ENCODE measurements at regions not wholly inside any gene's neighbourhood (a gene's known extent, or its start where the extent isn't known, plus 50 kb on each side); places are given as distances from the start of the nearest gene placed in this dataset.
"Not testable (repeated sequence)": the region's sequence is repeated elsewhere in the genome, so short reads cannot be mapped to it uniquely, and the experiment has no call there.

DNA sequence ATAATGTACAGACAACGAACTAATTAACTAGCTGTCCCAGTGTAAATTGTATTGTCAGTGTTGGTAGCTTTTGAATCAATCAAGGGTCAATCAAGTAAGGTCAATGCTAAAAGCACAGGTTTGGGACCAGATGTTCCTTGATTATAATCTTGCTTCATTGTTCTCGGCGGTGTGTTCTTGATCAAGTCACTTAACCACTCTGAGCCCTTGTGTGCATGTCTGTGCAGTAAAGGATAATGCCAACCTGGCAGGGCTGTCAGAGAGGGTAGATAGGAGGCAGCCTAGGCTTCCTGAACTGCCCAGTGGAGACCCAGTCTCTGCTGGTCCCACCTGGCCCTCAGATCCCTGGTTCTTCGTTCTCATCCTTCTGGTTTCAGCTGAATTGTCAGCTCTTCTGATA is 221.0 kb downstream of the EMX2 start:
- no peak for TF ChIP-seq CTCF (IDR thresholded peaks at IDR 0.05)
- Histone ChIP-seq H3K4me1 (no peaks in the 10 kb centered on the region), H3K36me3 (no peaks in the 10 kb centered on the region), H3K27me3 (no peaks in the 10 kb centered on the region), H3K4me3 (no peak overlapping the region), H3K9me3 (no peaks in the 10 kb centered on the region), H3K27ac (no peak overlapping the region), H3K9ac (ENCODE audit: low read depth in 2 of 2, low read length in 2 of 2) (no peak overlapping the region)
- no peak for DNase-seq
- intact Hi-C loops (cut with DNase I), result no loop called here

- intact Hi-C loops (cut with DNase I), result no loop called here
- no peaks in the 10 kb centered on the region for H3K27me3 ChIP-seq
- no peak overlapping the region for H3K27ac ChIP-seq
- H3K36me3 ChIP-seq, result no peaks in the 10 kb centered on the region
- H3K9me3 ChIP-seq, result no peaks in the 10 kb centered on the region
- H3K4me3 ChIP-seq, result no peak overlapping the region
- no peak for TF ChIP-seq CTCF (IDR thresholded peaks at IDR 0.05)
- H3K9ac ChIP-seq (ENCODE audit: low read depth in 2 of 2, low read length in 2 of 2), result no peak overlapping the region
- no peak for DNase-seq
- no peaks in the 10 kb centered on the region for H3K4me1 ChIP-seq
Observed at GRCh38 chr10:117768333-117769042, 225.9 kb downstream of the EMX2 start.

GRCh38 chr10:117775526-117775925 is 233.0 kb downstream of the EMX2 start:
- no peaks in the 10 kb centered on the region for H3K9me3 ChIP-seq
- H3K36me3 ChIP-seq, result no peaks in the 10 kb centered on the region
- DNase-seq, result no peak
- no peaks in the 10 kb centered on the region for H3K4me1 ChIP-seq
- TF ChIP-seq CTCF (IDR thresholded peaks at IDR 0.05), result no peak
- intact Hi-C loops (cut with DNase I), result no loop called here
- no peak overlapping the region for H3K9ac ChIP-seq (ENCODE audit: low read depth in 2 of 2, low read length in 2 of 2)
- no peak overlapping the region for H3K27ac ChIP-seq
- no peak overlapping the region for H3K4me3 ChIP-seq
- H3K27me3 ChIP-seq, result no peaks in the 10 kb centered on the region

GRCh38 chr10:117777222-117777621 is 234.7 kb downstream of the EMX2 start:
- intact Hi-C loops (cut with DNase I); H3K27ac ChIP-seq; H3K4me1 ChIP-seq; H3K27me3 ChIP-seq; H3K4me3 ChIP-seq; DNase-seq; H3K9me3 ChIP-seq; H3K36me3 ChIP-seq; H3K9ac ChIP-seq (ENCODE audit: low read depth in 2 of 2, low read length in 2 of 2): not testable (repeated sequence)

DNA sequence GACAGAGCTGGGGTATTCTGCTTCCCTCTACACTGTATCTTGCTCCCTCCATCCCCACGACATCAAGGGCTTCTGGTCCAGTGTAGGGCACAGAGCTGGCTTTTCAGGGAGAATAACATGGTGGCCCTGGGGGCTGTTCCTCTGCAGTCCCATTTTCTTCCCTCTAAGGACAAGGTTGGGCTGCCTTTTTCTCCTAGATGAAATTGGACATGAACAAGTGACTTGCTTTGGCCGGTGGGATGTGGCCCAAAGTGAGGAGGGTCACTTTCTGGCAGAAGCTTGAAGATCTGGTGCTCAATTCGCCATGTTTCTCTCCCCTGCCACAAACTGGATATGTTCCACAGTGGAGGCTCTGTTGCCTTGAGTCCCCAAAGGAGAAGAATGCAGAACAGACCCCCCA is 235.7 kb downstream of the EMX2 start:
- DNase-seq, result no peak
- H3K9ac ChIP-seq (ENCODE audit: low read depth in 2 of 2, low read length in 2 of 2), result no peak overlapping the region
- no peaks in the 10 kb centered on the region for H3K4me1 ChIP-seq
- H3K4me3 ChIP-seq, result no peak overlapping the region
- no peaks in the 10 kb centered on the region for H3K27me3 ChIP-seq
- no peak for TF ChIP-seq CTCF (IDR thresholded peaks at IDR 0.05)
- H3K36me3 ChIP-seq, result no peaks in the 10 kb centered on the region
- H3K27ac ChIP-seq, result no peak overlapping the region
- no peaks in the 10 kb centered on the region for H3K9me3 ChIP-seq
- intact Hi-C loops (cut with DNase I), result no loop called here

GRCh38 chr10:117780411-117780810 is 237.9 kb downstream of the EMX2 start:
- DNase-seq, result no peak
- Histone ChIP-seq H3K9ac (ENCODE audit: low read depth in 2 of 2, low read length in 2 of 2) (no peak overlapping the region), H3K9me3 (no peaks in the 10 kb centered on the region), H3K27me3 (no peaks in the 10 kb centered on the region), H3K4me1 (no peaks in the 10 kb centered on the region), H3K4me3 (no peak overlapping the region), H3K36me3 (no peaks in the 10 kb centered on the region), H3K27ac (no peak overlapping the region)
- no peak for TF ChIP-seq CTCF (IDR thresholded peaks at IDR 0.05)
- intact Hi-C loops (cut with DNase I), result no loop called here

All from colonic mucosa (tissue), 4 donors.